GM18861 (cell line): ENCODE measurements at regions not wholly inside any gene's neighbourhood (a gene's known extent, or its start where the extent isn't known, plus 50 kb on each side); places are given as distances from the start of the nearest gene placed in this dataset.
"Not testable (repeated sequence)": the region's sequence is repeated elsewhere in the genome, so short reads cannot be mapped to it uniquely, and the experiment has no call there.

Experiments
- ATAC-seq: cut with Tn5 transposase; IDR thresholded peaks from one replicate; pipeline ENCODE4 v1.9.1; 2021; ENCODE audit not compliant: unreplicated experiment

DNA sequence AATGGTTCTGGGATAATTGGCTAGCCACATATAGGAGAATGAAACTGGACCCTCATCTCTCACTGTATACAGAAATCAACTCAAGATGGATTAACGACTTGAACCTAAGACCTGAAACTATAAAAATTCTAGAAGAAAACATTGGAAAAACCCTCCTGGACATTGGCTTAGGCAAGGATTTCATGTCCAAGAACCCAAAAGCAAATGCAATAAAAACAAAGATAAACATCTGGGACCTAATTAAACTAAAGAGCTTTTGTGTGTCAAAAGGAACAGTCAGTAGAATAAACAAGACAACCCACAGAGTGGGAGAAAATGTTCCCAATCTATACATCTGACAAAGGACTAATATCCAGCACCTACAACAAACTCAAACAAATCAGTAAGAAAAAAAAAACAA lies 524.3 kb upstream of the CADM1 start:
- ATAC-seq = not testable (repeated sequence)

DNA sequence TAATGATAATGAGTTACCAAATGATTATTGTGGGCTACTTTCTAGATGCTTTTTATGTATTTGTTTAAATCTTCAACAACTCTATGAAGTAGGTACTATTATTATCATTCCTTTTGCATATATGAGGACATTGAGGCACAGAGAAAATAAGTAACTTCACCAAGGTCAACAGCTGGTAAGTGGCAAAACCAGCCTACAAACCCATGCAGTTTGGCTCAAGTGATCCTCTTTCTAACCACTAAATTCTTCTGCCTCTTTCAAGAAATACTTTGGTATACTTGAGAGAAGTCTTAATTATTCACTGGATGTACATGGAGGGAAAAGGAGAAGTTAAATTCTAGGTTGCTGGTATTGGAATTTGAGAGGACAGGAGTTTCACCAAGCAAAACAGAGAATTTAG lies 495.2 kb upstream of the CADM1 start:
- ATAC-seq = no peak

DNA sequence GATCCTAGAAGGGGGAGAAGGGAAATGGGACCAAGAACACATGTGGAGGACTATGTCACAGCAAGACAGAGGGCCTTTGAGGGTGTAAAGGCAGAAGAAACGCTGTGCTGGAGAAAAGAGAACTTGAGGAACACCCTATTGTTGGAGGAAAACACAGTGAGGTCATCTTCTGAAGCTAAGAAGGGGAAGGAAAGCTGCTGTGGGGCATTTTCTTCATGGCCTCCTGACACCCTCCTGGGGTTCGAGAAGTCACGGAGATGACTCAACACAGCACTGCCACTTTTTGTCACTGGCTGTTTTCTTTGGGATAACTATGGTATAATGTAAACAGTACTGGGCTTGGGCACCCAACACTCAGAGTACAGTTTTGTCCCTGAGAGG lies 492.6 kb upstream of the CADM1 start:
- no peak for ATAC-seq

DNA sequence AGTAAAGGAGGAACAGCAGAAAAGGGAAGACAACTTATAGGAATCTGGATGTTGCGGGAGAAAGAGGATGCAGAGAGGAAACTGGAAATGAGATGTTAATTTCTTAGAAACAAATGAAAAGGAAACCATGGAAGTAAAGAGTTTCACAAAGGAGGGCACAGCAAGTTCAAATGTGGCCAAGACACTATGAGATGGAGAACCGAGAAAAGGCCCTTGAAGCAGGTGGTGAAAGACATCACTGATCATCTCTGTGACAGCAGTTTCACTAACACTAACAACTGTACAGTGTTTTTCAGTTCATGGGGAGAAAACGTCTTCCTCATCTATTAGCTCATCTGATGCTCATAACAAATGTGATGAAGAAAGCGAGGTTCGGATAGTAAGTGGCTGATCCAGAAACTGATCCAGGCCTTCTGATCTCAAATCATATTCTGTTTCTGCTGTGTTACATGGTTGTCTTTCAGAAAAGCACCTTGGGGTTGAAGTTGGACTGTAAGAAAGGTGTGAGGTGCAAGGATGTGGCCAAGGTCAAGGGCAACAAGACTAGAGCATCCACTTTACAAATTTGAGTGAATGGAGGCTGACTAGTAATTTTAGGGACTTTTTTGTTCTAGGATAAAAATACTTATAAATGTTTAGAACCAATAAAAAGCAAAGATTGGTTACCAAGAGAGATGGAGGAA lies 492.1 kb upstream of the CADM1 start:
- peak; percentile 98 for ATAC-seq

DNA sequence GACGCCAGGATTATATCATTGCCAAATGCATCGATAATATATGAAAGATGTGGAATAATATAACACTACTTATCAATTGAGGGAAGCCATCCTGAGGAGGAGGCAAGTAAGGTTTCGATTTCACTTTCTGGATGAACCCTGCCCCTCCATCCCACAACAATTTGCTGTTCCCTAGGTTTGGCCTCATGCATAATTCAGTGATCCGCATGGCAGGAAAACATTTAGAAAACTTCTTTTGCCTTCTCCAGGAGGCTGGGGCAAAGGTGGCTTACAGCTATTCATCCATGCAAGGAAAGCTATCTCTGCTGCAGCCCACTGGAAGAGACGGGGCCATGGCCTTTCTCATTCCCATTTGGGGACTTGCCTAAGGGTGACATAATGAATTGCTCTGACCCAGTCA lies 489.4 kb upstream of the CADM1 start:
- ATAC-seq = no peak

DNA sequence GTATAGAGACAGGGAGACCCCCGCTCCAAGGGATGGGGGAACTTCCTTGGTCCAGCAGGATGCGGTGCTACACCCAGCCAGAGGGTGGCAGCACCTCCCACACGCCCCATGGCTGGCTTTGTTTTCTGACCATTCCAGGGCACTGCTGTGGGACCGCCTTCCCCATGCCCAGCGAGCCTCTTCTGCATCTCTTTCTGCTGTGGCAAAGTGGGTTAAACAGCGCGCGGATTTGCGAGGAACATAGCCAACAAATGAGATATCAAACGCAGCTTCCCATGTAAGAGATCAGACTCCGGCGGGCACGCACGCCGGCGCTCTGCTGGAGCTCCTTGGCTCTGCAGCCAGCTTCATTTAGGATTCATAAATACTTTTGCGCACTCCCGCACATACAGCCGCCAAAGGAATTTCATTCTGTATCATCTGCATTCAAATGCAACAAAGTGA lies 485.8 kb upstream of the CADM1 start:
- ATAC-seq = no peak

DNA sequence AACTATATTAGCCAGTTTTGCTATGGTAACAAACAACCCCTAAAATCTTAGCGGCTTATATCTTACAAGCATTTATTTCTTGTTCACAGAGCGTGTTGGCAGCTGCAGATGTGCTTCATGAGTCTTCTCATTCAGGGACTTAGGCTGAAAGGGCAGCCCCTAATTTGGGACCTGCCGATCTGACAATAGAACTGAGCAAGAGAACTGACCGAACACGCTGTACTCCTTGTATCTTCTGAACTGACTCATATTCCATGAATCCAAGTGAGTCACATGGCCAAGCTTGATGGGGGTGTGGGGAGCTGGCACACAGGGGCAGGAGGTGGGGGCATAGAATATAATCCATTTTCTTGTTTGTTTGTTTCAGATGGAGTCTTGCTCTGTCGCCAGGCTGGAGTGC lies 481.7 kb upstream of the CADM1 start:
- ATAC-seq = no peak

DNA sequence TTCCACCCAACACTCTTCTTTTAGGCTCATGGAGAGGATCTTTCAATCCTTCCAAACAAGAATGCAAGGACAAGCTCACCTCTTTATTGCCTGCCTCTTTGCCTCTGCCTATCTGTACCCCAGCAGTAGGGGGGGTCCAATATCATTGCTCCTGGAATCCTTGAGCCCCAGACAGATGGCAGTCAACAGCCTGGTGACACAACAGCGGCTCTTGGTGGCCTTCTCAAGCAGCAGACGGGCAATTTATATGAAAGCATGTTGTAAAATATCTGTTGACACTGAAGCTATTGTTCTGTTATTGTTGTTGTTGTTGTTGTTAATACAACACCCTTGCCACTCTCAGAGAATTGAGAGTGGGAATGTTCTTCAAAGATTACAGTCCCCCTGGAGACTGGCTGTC lies 480.0 kb upstream of the CADM1 start:
- ATAC-seq = no peak

DNA sequence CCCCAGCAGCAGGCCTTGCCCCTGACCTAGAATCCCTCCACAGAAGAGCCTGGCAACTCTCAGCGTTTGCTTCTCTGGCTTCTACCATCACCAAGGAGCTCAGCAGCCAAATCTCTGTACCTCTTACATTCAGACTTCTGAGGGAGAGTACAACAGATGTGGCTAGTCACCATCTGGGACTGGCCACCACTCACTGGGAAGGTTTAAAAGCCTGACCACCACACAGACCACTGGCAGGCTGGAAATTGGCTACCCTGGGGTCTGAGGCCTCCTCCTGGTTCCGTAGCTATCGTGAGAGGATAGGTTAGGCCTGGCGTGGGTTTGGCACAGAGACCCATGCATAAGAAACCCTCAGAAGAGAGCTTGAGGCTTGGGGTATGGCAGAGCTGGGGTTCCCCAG lies 478.5 kb upstream of the CADM1 start:
- no peak for ATAC-seq

DNA sequence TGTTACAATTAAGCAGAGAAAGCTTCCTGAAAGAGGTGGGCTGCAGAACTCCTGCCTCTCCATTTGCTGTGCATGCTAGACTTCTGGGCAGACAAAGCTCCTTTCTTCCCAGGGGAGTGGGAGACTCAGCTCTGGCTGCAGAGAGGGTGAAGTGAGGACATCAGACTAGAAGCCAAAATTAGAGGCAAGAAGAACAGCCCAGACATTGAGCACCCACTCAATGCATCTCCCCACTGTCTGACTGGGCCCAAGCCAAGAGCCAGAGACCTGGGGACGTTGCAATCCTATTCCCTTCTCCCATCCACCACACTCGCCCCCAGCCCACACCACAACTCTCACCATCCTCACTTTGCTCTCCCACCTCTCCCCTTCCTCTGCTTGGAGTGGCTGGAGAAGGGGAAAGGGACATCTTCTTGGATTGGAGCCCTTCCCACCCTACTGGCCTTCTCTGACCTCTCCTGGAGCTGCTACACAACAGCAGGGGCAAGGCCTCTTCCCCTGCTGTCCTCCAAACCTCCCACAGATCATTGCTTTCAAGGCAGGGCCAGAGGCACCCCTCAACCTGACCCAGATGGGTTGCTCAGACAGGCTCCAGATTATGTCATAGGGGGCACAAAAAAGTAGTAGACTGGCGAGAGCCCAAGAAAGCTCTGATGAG lies 477.7 kb upstream of the CADM1 start:
- ATAC-seq = no peak

DNA sequence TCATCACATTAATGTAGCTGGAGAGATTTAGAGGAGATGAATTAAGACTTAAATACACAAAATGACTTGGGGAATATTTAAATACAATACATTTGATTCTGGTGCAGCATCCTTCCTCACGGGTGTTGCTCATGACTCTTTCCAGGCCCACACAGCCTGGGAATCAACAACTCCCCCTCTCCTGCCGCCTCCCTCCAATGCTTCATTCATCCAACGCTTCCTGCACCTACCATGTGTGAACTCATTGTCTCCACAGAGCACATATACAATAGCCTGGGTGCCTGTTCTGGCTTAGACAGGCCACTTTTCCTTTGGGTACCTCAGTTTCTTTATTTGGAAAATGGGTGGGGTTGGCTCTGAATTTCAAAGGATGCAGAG lies 476.9 kb upstream of the CADM1 start:
- ATAC-seq = no peak

DNA sequence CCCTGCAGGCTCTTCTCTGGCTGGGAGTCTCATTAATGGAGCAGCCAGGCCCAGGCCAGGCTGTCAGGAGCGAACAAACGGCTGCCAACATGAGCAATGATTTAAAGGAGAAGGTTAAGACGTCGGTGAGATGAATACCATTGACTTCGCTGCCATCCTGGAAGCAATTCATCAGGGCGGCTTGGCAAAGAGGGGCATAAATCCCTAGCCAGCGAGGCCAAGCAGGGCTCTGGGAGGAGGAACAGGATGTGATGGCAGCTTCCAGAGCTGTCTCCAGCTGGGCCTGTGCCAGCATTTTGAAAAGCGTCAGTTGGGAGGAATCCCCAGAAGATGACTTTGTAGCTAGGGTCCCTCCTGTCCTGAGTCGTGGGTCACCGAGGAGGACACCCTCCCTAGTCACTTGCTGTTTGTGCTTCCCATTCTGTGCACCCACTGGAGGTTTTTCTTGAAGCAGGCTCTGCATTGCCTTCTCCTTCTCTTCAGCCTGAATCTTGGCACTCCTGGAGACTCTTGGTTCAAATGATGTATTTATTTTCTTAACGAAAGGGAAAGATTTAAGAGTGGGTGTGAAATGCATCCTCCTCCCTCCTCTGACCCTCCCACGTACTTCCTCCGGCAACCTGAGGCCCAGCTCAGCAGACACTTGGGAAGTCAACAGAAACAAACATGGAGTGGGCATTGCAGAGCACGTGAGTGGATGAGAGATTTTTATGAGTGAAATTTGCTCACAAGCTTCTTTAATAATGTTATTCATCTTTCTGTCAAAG lies 476.3 kb upstream of the CADM1 start:
- ATAC-seq = no peak

DNA sequence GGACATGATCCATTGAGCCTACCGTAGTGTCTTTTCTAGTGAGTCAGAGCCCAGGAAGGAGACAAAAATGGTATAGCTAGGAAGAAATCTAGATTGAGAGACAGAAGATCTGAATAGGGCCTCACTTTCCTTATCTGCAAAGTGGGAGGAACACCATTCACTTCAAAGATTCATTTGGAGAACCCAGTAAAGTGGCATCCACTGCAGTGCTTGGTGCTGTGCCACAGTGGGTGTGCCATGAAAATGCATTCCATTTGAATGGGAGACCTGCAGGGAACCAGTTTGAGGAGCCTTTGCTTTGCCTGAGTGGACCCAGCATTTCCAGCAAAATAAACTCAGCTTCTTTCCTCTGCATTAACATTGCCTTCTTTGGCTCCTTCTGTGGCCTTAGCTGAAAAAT lies 470.5 kb upstream of the CADM1 start:
- ATAC-seq = no peak

DNA sequence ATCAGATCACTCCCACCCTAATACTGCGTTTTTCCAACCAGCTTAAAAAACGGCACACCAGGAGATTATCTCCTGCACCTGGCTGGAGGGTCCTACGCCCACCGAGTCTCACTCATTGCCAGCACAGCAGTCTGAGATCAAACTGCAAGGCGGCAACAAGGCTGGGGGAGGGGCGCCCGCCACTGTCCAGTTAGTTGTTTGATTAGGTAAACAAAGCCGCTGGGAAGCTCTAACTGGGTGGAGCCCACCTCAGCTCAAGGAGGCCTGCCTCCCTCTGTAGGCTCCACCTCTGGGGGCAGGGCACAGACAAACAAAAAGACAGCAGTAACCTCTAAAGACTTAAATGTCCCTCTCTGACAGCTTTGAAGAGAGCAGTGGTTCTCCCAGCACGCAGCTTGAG lies 463.0 kb upstream of the CADM1 start:
- not testable (repeated sequence) for ATAC-seq

DNA sequence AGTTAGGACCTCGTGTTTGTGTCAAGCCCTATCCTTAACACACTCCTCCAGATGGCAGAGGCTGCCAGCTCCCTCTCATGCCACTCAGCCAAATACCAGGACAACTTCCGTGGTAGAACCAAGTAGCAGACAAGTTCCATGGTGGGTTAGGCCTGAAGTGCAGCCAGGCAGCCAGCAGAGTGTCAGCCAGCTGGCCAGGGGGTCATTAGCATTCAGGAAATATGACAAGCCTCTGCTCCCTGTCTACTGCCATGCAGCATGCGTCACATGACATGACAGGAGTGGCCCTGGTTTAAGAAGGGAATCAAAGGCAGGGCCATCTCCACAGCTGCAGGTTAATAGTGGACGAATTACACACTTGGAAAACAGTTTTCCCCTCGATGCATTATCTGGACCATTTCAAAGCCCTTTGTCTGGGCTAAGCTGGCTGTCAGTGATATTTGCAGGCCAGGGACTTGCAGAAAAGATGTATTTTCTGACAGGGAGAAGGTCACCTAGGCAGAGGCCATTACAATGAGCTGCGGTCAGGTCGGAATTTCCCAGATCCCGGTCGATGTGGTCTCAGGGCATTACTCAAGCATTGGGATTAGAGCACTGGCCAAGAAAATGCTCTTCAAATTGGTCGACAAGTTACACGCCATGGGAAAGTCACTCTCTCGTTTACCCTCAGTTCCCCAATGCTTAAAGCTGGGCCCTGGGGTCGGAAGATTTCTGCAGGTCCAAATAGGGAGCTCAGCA lies 461.7 kb upstream of the CADM1 start:
- ATAC-seq = no peak

DNA sequence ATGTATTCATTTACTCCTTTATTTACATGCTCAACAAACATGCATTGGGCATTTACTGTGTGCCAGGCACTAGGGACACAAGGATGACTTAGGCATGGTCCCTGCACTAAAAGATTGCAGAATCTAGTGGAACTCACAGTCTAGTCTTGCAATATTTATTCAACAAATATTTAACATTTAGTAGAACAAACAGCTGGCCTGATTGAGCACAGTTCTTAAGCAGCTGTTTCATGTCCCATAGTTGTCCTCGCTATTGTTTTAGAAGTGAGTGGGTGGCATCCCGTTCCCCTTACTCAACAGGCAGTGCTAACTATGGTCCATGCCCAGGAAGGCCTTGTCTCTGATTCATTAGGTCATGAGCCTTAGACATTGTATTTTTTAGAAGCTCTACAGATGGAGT lies 459.9 kb upstream of the CADM1 start:
- no peak for ATAC-seq

DNA sequence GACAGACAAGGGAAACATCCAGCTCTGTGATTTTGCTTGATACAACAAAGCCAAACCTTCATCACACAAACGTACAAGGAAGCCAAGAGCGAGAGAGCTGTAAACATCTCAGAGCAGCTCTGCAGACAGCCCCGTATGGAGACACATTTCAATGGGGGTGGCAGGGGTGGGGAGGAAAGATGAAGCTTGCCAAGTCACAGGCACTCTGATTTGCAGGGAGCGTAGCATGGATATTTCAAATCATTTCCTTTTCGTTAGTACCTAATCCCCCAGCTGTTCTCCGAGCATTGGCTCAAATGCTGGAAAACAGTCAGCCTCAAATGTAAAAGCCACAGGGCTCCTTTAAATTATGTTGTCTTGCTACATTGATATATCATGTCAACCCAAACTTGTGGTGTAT lies 458.9 kb upstream of the CADM1 start:
- ATAC-seq = no peak

DNA sequence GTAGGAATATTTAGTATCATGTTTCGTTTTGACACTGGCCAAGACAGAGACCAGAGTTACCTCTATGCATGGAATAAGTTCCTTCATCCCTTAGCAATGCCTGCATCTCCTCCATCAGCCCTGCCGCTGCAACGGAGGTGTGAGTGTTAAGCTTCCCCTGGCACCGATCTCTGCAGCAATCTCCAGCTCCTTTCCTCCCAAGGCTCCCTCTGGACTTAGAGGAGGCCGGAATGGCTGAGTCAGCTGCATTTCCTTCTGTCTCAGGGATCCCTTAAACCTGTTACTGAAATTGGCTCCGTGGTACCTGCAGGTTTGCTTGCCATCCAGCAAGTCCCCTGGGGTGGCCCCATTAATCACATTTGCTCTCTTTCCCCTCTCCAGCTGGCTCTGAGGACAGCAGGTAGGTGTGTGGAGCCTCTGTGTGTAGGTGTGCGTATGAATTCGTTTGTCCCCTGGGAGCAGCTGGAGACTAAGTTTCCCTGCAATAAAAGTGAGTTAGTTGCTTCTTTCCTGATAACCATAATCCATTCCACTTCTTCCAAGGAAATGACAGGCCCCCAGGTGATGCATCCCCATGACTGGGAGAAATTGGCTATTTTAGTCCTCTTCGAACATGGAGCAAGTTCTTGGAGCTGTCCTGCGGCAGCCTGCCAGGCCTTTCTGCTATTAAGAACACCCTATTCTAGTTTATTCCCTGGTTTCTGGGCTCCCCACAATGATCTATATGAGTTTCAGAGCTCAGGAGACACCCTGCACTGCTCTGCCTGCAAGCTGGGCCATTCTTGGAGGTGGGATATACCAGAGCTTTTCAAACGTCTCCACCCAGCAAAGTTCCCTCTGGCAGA lies 457.2 kb upstream of the CADM1 start:
- no peak for ATAC-seq

DNA sequence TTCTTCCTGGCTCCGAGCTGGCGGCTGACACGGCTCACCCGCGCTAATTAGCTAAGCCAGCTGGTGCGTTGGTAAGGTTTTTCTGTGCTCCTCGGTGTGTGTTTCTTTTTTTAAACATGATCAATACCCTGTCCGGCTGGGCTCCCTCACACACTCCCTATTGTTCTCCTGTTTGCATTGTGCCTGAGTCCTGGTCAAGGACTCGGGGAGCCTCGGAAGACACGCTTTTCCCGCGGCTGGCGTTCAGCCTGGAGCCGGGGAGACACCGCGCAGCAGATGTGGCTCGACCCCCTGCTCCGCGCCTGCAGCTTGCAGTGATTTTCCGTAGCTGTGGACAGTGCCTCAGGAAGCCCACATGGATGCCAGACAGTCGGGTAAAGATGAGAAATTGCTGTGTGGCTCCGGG lies 454.9 kb upstream of the CADM1 start:
- ATAC-seq = no peak

DNA sequence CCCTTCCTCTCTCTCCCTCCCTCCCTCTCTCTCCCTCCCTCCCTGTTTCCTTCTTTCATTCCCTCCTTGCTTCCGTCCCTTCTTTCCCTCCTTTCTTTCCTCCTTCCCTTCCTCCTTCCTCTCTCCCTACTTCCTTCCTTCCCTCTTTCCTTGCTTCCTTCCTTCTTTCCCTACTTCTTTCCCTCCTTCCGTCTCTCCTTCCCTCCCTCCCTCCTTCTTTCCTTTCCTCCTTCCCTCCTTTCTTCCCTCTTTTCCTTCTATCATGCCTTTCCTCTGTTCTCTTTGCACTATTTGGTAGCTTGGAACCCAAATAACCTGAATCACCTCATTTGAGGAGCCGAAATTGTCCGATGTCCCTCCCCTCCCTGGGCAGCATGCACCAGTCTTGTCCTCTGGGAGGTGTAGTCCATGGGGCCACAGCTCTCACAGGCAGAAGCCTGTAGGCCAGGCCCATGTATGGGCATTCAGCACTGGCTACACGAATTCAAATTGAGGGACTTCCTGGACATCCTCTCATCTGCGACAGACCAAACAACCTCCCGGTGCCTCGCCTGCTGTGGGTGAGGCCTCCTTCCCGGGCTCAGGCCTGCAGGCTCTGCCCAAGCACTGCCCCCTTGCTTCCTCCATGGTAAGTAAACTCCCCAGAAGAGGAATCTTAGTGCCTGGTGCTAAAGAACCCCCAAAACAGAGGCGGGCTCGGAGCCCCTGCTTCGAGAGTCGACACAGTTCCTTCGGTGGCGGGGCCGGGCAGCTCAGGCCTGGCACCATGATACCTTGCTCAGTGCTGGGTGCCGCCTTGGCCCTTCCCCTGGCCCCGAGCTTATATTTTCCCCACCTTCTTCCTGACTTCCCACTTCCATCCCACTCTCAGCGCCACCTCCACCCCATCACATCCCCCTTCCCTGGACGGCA lies 454.1 kb upstream of the CADM1 start:
- ATAC-seq = no peak
